ENCODE measurements at regions not wholly inside any gene's neighbourhood (a gene's known extent, or its start where the extent isn't known, plus 50 kb on each side); places are given as distances from the start of the nearest gene placed in this dataset.

- no peaks in the 10 kb centered on the region for H3K27me3 ChIP-seq (replicated peaks; ENCODE audit: control insufficient read depth, insufficient read depth, low read length)
- DNase-seq (ENCODE audit: low read depth): peak; percentile 66
- no peak overlapping the region for H3K9ac ChIP-seq (ENCODE audit: low read length)
These were observed 56.9 kb upstream of the WIPF1 start for GRCh38 chr2:174654419-174654941.

GRCh38 chr2:174648896-174649295 lies 51.3 kb upstream of the WIPF1 start:
- Histone ChIP-seq H3K4me3 (ENCODE audit: low read length) (no peak overlapping the region), H3K27me3 (replicated peaks; ENCODE audit: control insufficient read depth, insufficient read depth, low read length) (no peaks in the 10 kb centered on the region), H3K36me3 (ENCODE audit: control insufficient read depth, insufficient read depth, low read length, severe bottlenecking) (no peaks in the 10 kb centered on the region), H3K4me1 (ENCODE audit: control insufficient read depth, insufficient read depth, low read length) (peaks cover 5% of the 10 kb centered on the region), H3K9ac (ENCODE audit: low read length) (no peak overlapping the region), H3K9me3 (ENCODE audit: control insufficient read depth, low read length) (peaks cover 13% of the 10 kb centered on the region)
- no peak for DNase-seq (ENCODE audit: low read depth)

More at GRCh38 chr2:174654419-174654941, 56.9 kb upstream of the WIPF1 start:
- Histone ChIP-seq H3K9me3 (ENCODE audit: control insufficient read depth, low read length) (peaks cover 2% of the 10 kb centered on the region), H3K36me3 (ENCODE audit: control insufficient read depth, insufficient read depth, low read length, severe bottlenecking) (peaks cover 4% of the 10 kb centered on the region), H3K4me1 (ENCODE audit: control insufficient read depth, insufficient read depth, low read length) (peaks cover 10% of the 10 kb centered on the region), H3K4me3 (ENCODE audit: low read length) (no peak overlapping the region)

All from adipocyte (in vitro differentiated cells).